ENCODE measurements at regions not wholly inside any gene's neighbourhood (a gene's known extent, or its start where the extent isn't known, plus 50 kb on each side); places are given as distances from the start of the nearest gene placed in this dataset.

DNA sequence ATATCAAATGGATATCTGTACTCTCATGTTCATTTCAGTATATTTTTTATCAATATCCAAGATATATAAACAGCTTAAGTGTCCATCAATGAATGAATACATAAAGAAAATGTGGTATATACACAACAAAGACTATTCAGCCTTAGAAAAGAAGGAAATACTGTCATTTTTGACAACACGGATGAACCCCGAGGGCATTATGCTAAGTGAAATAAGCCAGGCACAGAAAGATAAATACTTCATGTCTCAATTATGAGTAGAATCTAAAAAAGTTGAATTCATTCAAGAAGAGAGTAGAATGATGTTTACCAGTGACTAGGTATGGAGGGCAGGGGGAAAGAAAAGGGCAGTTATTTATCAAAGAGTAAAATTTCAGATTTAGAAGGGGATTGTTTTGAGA, 949.8 kb upstream of the TYRP1 start:
- Histone ChIP-seq H3K36me3 (ENCODE audit: control insufficient read depth, insufficient read depth, low read length) (no peaks in the 10 kb centered on the region), H3K27me3 (ENCODE audit: control insufficient read depth, insufficient read depth, low read length) (no peaks in the 10 kb centered on the region), H3K4me3 (ENCODE audit: low read depth, low read length) (no peak overlapping the region)
- DNase-seq (ENCODE audit: low read depth), result no peak
- TF ChIP-seq, protein P1, sequence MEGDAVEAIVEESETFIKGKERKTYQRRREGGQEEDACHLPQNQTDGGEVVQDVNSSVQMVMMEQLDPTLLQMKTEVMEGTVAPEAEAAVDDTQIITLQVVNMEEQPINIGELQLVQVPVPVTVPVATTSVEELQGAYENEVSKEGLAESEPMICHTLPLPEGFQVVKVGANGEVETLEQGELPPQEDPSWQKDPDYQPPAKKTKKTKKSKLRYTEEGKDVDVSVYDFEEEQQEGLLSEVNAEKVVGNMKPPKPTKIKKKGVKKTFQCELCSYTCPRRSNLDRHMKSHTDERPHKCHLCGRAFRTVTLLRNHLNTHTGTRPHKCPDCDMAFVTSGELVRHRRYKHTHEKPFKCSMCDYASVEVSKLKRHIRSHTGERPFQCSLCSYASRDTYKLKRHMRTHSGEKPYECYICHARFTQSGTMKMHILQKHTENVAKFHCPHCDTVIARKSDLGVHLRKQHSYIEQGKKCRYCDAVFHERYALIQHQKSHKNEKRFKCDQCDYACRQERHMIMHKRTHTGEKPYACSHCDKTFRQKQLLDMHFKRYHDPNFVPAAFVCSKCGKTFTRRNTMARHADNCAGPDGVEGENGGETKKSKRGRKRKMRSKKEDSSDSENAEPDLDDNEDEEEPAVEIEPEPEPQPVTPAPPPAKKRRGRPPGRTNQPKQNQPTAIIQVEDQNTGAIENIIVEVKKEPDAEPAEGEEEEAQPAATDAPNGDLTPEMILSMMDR (IDR thresholded peaks at IDR 0.05; ENCODE audit: insufficient read depth, low read length, poor library complexity, severe bottlenecking), result no peak

DNA sequence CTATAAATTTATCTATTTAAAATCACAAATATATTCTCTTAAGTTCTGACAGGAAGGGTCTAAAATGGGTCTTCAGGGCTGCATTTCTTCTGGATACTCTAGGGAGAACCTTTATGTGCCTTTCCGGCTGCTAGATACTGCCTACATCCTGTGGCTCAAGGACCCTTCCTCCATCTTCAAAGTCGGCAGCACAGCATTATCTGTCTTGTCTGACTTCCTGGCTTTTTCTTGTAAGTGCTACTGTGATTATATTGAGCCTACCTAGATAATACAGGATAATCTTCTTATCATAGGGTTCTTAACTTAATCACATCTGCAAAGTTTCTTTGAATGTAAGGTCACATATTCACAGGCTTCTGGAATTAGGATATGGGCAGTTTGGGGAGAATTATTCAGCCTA, 943.8 kb upstream of the TYRP1 start:
- Histone ChIP-seq H3K4me3 (ENCODE audit: low read depth, low read length) (no peak overlapping the region), H3K36me3 (ENCODE audit: control insufficient read depth, insufficient read depth, low read length) (no peaks in the 10 kb centered on the region), H3K27me3 (ENCODE audit: control insufficient read depth, insufficient read depth, low read length) (no peaks in the 10 kb centered on the region)
- no peak for DNase-seq (ENCODE audit: low read depth)
- TF ChIP-seq, protein P1 (IDR thresholded peaks at IDR 0.05; ENCODE audit: insufficient read depth, low read length, poor library complexity, severe bottlenecking), result no peak

DNA sequence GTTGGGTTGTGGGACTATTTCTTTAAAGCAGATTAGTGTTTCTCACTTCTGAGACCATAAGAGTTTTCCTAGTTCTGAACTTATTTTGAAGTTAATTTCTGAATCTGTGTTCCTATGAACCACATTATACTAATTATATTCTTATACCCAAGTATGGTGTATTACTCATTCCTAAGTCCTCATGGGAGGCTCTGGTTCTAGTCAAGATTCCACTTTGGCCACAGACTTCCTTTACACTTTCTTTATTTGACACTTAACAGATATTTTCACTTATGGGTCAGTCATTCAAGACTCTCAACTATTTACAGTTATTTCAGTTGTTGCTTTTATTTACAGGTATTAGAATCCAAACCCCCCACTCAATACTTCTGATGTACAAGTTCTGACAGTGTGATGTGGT, 937.2 kb upstream of the TYRP1 start:
- H3K36me3 ChIP-seq (ENCODE audit: control insufficient read depth, insufficient read depth, low read length), result no peaks in the 10 kb centered on the region
- TF ChIP-seq, protein P1 (IDR thresholded peaks at IDR 0.05; ENCODE audit: insufficient read depth, low read length, poor library complexity, severe bottlenecking), result no peak
- no peak for DNase-seq (ENCODE audit: low read depth)
- no peaks in the 10 kb centered on the region for H3K27me3 ChIP-seq (ENCODE audit: control insufficient read depth, insufficient read depth, low read length)
- H3K4me3 ChIP-seq (ENCODE audit: low read depth, low read length), result no peak overlapping the region

DNA sequence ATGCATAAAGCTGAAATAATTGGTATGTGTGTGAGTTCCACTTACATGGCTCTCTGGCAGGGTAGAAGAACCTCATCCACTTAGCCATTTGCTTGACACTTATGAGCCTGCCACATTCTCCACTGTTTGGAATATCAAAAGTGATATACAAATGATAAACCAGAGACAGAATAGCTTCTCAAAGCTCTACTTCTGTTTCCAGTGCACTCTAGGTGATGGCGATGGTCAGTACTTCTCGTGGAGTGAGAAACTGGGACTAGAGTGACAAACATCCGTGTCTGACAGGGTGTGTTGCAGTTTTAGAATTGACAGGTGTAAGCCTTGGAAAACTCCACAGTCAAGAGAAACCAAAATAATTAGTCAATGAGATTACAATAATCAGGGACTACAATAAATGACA, 935.8 kb upstream of the TYRP1 start:
- no peaks in the 10 kb centered on the region for H3K36me3 ChIP-seq (ENCODE audit: control insufficient read depth, insufficient read depth, low read length)
- DNase-seq (ENCODE audit: low read depth), result no peak
- H3K4me3 ChIP-seq (ENCODE audit: low read depth, low read length), result no peak overlapping the region
- TF ChIP-seq, protein P1 (IDR thresholded peaks at IDR 0.05; ENCODE audit: insufficient read depth, low read length, poor library complexity, severe bottlenecking), result no peak
- H3K27me3 ChIP-seq (ENCODE audit: control insufficient read depth, insufficient read depth, low read length), result no peaks in the 10 kb centered on the region

DNA sequence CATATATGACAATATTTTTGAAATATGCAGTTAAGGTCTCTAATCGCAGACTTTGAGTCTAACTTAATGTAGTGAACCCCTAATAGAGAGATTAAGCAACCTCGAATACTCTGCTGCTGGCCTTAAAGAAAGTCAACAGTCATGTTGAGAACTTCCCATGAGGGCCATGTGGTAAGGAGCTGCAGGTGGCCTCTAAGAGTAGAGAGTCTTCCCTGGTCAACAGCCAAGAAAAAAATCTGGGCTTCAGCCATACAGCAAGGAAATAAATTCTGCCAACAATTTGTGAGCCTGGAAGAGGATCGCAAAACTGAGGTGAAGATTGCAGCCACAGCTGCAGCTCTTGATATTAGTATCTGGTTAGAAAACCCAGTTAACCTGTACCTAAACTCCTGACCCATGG, 935.2 kb upstream of the TYRP1 start:
- no peak for DNase-seq (ENCODE audit: low read depth)
- Histone ChIP-seq H3K36me3 (ENCODE audit: control insufficient read depth, insufficient read depth, low read length) (no peaks in the 10 kb centered on the region), H3K4me3 (ENCODE audit: low read depth, low read length) (no peak overlapping the region), H3K27me3 (ENCODE audit: control insufficient read depth, insufficient read depth, low read length) (no peaks in the 10 kb centered on the region)
- TF ChIP-seq, protein P1 (IDR thresholded peaks at IDR 0.05; ENCODE audit: insufficient read depth, low read length, poor library complexity, severe bottlenecking), result no peak

DNA sequence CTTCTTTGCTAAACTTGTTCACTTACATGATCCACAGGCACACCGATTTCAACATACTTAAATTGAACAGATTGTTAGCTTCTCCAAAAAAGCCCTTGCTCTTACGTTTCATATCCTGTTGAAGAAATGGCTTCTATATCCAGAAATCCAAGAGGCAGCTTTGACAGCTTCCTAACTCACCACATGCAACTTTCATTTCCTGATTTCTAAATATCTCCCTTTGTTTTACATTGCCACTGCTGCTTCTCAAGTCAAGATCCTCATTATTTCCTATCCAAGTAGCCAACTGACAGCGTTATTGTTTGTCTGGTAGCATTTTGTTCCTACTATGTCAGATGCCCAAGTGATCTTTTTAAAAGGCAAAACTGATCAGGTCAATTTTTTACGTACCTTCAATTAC, 913.2 kb upstream of the TYRP1 start:
- Histone ChIP-seq H3K4me3 (ENCODE audit: low read depth, low read length) (no peak overlapping the region), H3K27me3 (ENCODE audit: control insufficient read depth, insufficient read depth, low read length) (no peaks in the 10 kb centered on the region), H3K36me3 (ENCODE audit: control insufficient read depth, insufficient read depth, low read length) (no peaks in the 10 kb centered on the region)
- DNase-seq (ENCODE audit: low read depth), result no peak
- TF ChIP-seq, protein P1 (IDR thresholded peaks at IDR 0.05; ENCODE audit: insufficient read depth, low read length, poor library complexity, severe bottlenecking), result no peak
